Epithelial cell of esophagus (primary cell): ENCODE measurements at regions not wholly inside any gene's neighbourhood (a gene's known extent, or its start where the extent isn't known, plus 50 kb on each side); places are given as distances from the start of the nearest gene placed in this dataset.
"Not testable (repeated sequence)": the region's sequence is repeated elsewhere in the genome, so short reads cannot be mapped to it uniquely, and the experiment has no call there.

Source experiments
- DNase-seq: peaks from one replicate; pipeline ENCODE4 v3.0.0; 2010; ENCODE audit warnings: low read depth
- H3K4me3 ChIP-seq: 2 replicates; pipeline ENCODE4 v1.5.1; 2011; ENCODE audit warnings: mild to moderate bottlenecking, low read length, control low read depth
- CTCF ChIP-seq: IDR thresholded peaks from 2 replicates; pipeline ENCODE4 v1.5.1; 2011; ENCODE audit warnings: low read depth, mild to moderate bottlenecking, low read length, control low read depth, inconsistent platforms; ENCODE audit not compliant: insufficient read depth; ENCODE audit errors: missing control alignments

- no peak for TF ChIP-seq CTCF
- H3K4me3 ChIP-seq = no peak overlapping the region
- DNase-seq = no peak
Observed at GRCh38 chr3:191727338-191727737, 266.4 kb downstream of the PYDC2 start.

- TF ChIP-seq CTCF = no peak
- DNase-seq = no peak
- no peak overlapping the region for H3K4me3 ChIP-seq
Observed at GRCh38 chr3:191728186-191728585, 267.2 kb downstream of the PYDC2 start.

- no peak for TF ChIP-seq CTCF
- no peak overlapping the region for H3K4me3 ChIP-seq
- peak; percentile 3 for DNase-seq
Observed at GRCh38 chr3:191737742-191738141, 276.8 kb downstream of the PYDC2 start.

- TF ChIP-seq CTCF = no peak
- no peak for DNase-seq
- no peak overlapping the region for H3K4me3 ChIP-seq
Observed at GRCh38 chr3:191740712-191741111, 279.7 kb downstream of the PYDC2 start.

GRCh38 chr3:191741847-191742350 is 280.9 kb downstream of the PYDC2 start:
- not testable (repeated sequence) for DNase-seq, H3K4me3 ChIP-seq

- DNase-seq = no peak
- no peak overlapping the region for H3K4me3 ChIP-seq
- TF ChIP-seq CTCF = no peak
Observed at GRCh38 chr3:191743283-191743682, 282.3 kb downstream of the PYDC2 start.

GRCh38 chr3:191750618-191751017 is 289.7 kb downstream of the PYDC2 start:
- no peak overlapping the region for H3K4me3 ChIP-seq
- no peak for TF ChIP-seq CTCF

More at GRCh38 chr3:191750618-191751017, 289.7 kb downstream of the PYDC2 start:
- no peak for DNase-seq
